Heart right ventricle (tissue), 16 donors: ENCODE measurements at regions not wholly inside any gene's neighbourhood (a gene's known extent, or its start where the extent isn't known, plus 50 kb on each side); places are given as distances from the start of the nearest gene placed in this dataset.

Experiments used
- ATAC-seq, 8 donors: fragments of 200-7000 bp; cut with Tn5 transposase; one replicate each; pipeline ENCODE4 v1.9.1; 2020; ENCODE audit warnings: mild to moderate bottlenecking in 8 of 8, moderate library complexity in 8 of 8, moderate number of reproducible peaks in 1 of 8
- DNase-seq, 2 donors: peaks; one replicate each; pipeline ENCODE4 v3.0.0-alpha.2; 2020
- H3K27ac ChIP-seq, 10 donors: fragments of 200-600 bp; sonication (generic) in 2 of 10; one replicate each; pipeline versions ENCODE4 v1.5.0 to v1.8.0; 2020 to 2022; ENCODE audit warnings: mild to moderate bottlenecking in 3 of 10
- H3K27me3 ChIP-seq, 7 donors: fragments of 200-600 bp; one replicate each; pipeline ENCODE4 v1.8.0; 2021 to 2022; ENCODE audit warnings: mild to moderate bottlenecking in 2 of 7
- H3K36me3 ChIP-seq, 9 donors: fragments of 200-600 bp; sonication (generic) in 1 of 9; one replicate each; pipeline versions ENCODE4 v1.5.0 to v1.8.0; 2020 to 2022; ENCODE audit warnings: mild to moderate bottlenecking in 2 of 9
- H3K4me1 ChIP-seq, 9 donors: fragments of 200-600 bp; sonication (generic) in 1 of 9; one replicate each; pipeline versions ENCODE4 v1.5.0 to v1.8.0; 2020 to 2022; ENCODE audit warnings: mild to moderate bottlenecking in 4 of 9
- H3K4me3 ChIP-seq, 10 donors: fragments of 200-600 bp; sonication (generic) in 2 of 10; one replicate each; pipeline versions ENCODE4 v1.5.0 to v1.8.0; 2020 to 2022; ENCODE audit warnings: mild to moderate bottlenecking in 7 of 10, moderate library complexity in 2 of 10
- H3K9me3 ChIP-seq, 11 donors: fragments of 200-600 bp in 10 of 11; sonication (generic) in 2 of 11; one replicate each; pipeline versions ENCODE4 v1.5.0 to v1.8.0; 2013 to 2022; ENCODE audit warnings: mild to moderate bottlenecking in 2 of 11, control low read depth in 1 of 11, moderate library complexity in 1 of 11
- CTCF ChIP-seq, 9 donors: fragments of 200-600 bp; sonication (generic) in 2 of 9; IDR thresholded peaks; one replicate each; pipeline versions ENCODE4 v1.5.0 to v1.8.0; 2021 to 2022; ENCODE audit warnings: antibody characterized with exemption in 9 of 9, mild to moderate bottlenecking in 5 of 9, moderate library complexity in 1 of 9
- WGBS, 2 donors: extraction: QIAGEN DNeasy Blood & Tissue Kit; methylation state at CpG; one replicate each; pipeline ENCODE4 v1.1.7; 2013; ENCODE audit warnings: inconsistent platforms in 1 of 2; 5-methylcytosine and 5-hydroxymethylcytosine counted together
- intact Hi-C, 10 donors: fragments of 100-400 bp; cut with DNase I; formaldehyde crosslinking; loops; one replicate each; pipeline versions ENCODE4 v1.11.1 to v1.14.2; 2022
- donor health status: Arrhythmogenic right ventricular cardiomyopathy.
- donor health status: ischemic (EF 13 %, LVEDD 7.1; RV severe dilation, severe dysfunction).
- donor health status: healthy with polysubstance abuse.
- donor health status: DM: no; HTN: yes; CAD: no.
- donor health status: DM: no; HTN: no; CAD: no.
- donor health status: ischemic (EF 25% LVEDD 6.9; RV normal size, moderate dysfunction).
- donor health status: ischemic (EF 25% LVEDD 5.7; RV mildly dilated, moderate dysfunction).
- donor health status: healthy.
- donor health status: DM: yes; HTN: yes; CAD: no.
- donor health status: Ischemic cardiomyopathy.
- donor health status: ischemic (EF 35%, LVEDD 5.7; RV mildly dilated, moderate dysfunction).
- donor health status: nonischemic (EF 11% LVEDD 7.7; RV severe dilation, severe dysfunction).
- donor health status: DM: yes; HTN: yes; CAD: no.
- donor health status: PGD.
- donor health status: ischemic (EF 29% LVEDD 5.4; RV normal size, mild dysfunction).
- donor health status: nonischemic (EF 23%, LVEDD 6.1; RV moderate dilation, normal function).

DNA sequence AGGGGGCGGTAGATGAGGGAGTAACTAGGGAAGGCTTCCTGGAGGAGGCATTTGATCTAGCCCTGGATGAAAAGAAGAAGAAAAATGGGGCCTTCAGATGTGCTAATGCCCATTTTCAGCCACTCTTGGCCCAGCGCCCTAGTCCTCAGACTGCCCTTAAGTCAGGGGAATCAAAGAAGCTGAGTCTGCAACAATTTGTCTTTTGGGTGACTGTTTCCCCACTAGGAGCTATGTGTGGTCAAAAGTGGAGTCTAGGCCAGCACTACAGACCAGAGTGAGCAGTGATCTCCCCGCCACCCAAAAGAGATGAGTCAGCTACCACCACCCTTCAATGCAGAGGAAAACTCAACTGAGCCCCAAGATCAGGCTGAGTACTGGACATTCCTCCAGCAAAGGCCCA is 542.1 kb downstream of the BNC2 start:
- peak overlapping the region in 2 of 10 donors; percentile 65 to 72 for H3K27ac ChIP-seq
- H3K9me3 ChIP-seq = no peaks in the 10 kb centered on the region
- 82 to 85% methylated on average over 3 of the region's 3 CpGs for WGBS, 2 donors
- ATAC-seq (no peak), DNase-seq (no peak)
- intact Hi-C loops = no loop called here
- no peaks in the 10 kb centered on the region for H3K27me3 ChIP-seq
- H3K36me3 ChIP-seq = no peaks in the 10 kb centered on the region
- no peak for TF ChIP-seq CTCF (IDR thresholded peaks at IDR 0.05)
- no peak overlapping the region for H3K4me3 ChIP-seq
- H3K4me1 ChIP-seq = peaks cover 0 to 23% (median 10%) of the 10 kb centered on the region in 9 donors

- H3K4me3 ChIP-seq = no peak overlapping the region
- 63 to 68% methylated on average over 9 of the region's 9 CpGs for WGBS, 2 donors
- H3K4me1 ChIP-seq = peaks cover 0 to 23% (median 10%) of the 10 kb centered on the region in 9 donors
- peak; percentile 37 to 39 for DNase-seq
- no peaks in the 10 kb centered on the region for H3K9me3 ChIP-seq
- H3K27me3 ChIP-seq = no peaks in the 10 kb centered on the region
- ATAC-seq = peak; percentile 57 to 85 (median 62)
- no peaks in the 10 kb centered on the region for H3K36me3 ChIP-seq
- peak overlapping the region in 7 of 10 donors; percentile 43 to 73 (median 61) for H3K27ac ChIP-seq
- no peak for TF ChIP-seq CTCF (IDR thresholded peaks at IDR 0.05)
- intact Hi-C loops = loop anchor here in 1 of 10 donors (10.0 kb wide), 1 partner anchor 65 kb away; no protein-coding TSS in a partner anchor
Measured at GRCh38 chr9:16329671-16330113, 540.8 kb downstream of the BNC2 start.

- no peak overlapping the region for H3K4me3 ChIP-seq
- intact Hi-C loops = loop anchor here in 1 of 10 donors (10.0 kb wide), 1 partner anchor 64 kb away; no protein-coding TSS in a partner anchor
- ATAC-seq (peak in 2 of 8 donors; percentile 7 to 45), DNase-seq (no peak)
- no peak for TF ChIP-seq CTCF (IDR thresholded peaks at IDR 0.05)
- H3K36me3 ChIP-seq = no peaks in the 10 kb centered on the region
- no peaks in the 10 kb centered on the region for H3K27me3 ChIP-seq
- H3K9me3 ChIP-seq = no peaks in the 10 kb centered on the region
- H3K27ac ChIP-seq = peak overlapping the region in 9 of 10 donors; percentile 17 to 73 (median 57)
- peaks cover 0 to 27% (median 13%) of the 10 kb centered on the region in 9 donors for H3K4me1 ChIP-seq
- 0 to 40% methylated on average over 2 of the region's 2 CpGs for WGBS, 2 donors
Measured at GRCh38 chr9:16331031-16331430, 539.4 kb downstream of the BNC2 start.

- no peak for TF ChIP-seq CTCF (IDR thresholded peaks at IDR 0.05)
- H3K4me3 ChIP-seq = no peak overlapping the region
- peak overlapping the region in 9 of 10 donors; percentile 2 to 73 (median 35) for H3K27ac ChIP-seq
- no peaks in the 10 kb centered on the region for H3K27me3 ChIP-seq
- ATAC-seq (no peak), DNase-seq (no peak)
- H3K9me3 ChIP-seq = no peaks in the 10 kb centered on the region
- peaks cover 0 to 31% (median 13%) of the 10 kb centered on the region in 9 donors for H3K4me1 ChIP-seq
- intact Hi-C loops = loop anchor here in 1 of 10 donors (10.0 kb wide), 1 partner anchor 63 kb away; no protein-coding TSS in a partner anchor
- H3K36me3 ChIP-seq = no peaks in the 10 kb centered on the region
- WGBS, 2 donors = 68 to 69% methylated on average over 5 of the region's 5 CpGs
Measured at GRCh38 chr9:16331527-16331926, 538.9 kb downstream of the BNC2 start.
